Trophoblast cell (in vitro differentiated cells and primary cell): ENCODE measurements at regions not wholly inside any gene's neighbourhood (a gene's known extent, or its start where the extent isn't known, plus 50 kb on each side); places are given as distances from the start of the nearest gene placed in this dataset.

Experiments used
- DNase-seq, 2 donors: peaks; one replicate each; pipeline ENCODE4 v3.0.0-alpha.2; 2016
- H2AFZ ChIP-seq: 2 replicates; pipeline ENCODE4 v1.6.1; 2013; ENCODE audit warnings: low read length, moderate library complexity, mild to moderate bottlenecking; ENCODE audit not compliant: insufficient read depth, poor library complexity
- H2AK5ac ChIP-seq: 2 replicates; pipeline ENCODE4 v1.6.1; 2013; ENCODE audit warnings: mild to moderate bottlenecking, low read length
- H2BK120ac ChIP-seq: 2 replicates; pipeline ENCODE4 v1.6.1; 2013; ENCODE audit warnings: low read length, mild to moderate bottlenecking, moderate library complexity; ENCODE audit not compliant: insufficient read depth, poor library complexity
- H2BK12ac ChIP-seq: 2 replicates; pipeline ENCODE4 v1.6.1; 2013; ENCODE audit warnings: mild to moderate bottlenecking, low read length, moderate library complexity
- H2BK5ac ChIP-seq: 2 replicates; pipeline ENCODE4 v1.6.1; 2013; ENCODE audit warnings: low read length, low read depth, moderate library complexity, mild to moderate bottlenecking; ENCODE audit not compliant: poor library complexity
- H3K14ac ChIP-seq: 2 replicates; pipeline ENCODE4 v1.6.1; 2013; ENCODE audit warnings: mild to moderate bottlenecking, low read length
- H3K18ac ChIP-seq: 2 replicates; pipeline ENCODE4 v1.6.1; 2013; ENCODE audit warnings: mild to moderate bottlenecking, low read length
- H3K23ac ChIP-seq: 2 replicates; pipeline ENCODE4 v1.6.1; 2013; ENCODE audit warnings: low read length
- H3K27ac ChIP-seq: 2 replicates; pipeline ENCODE4 v1.5.1; 2013; ENCODE audit warnings: low read depth, mild to moderate bottlenecking, inconsistent platforms, low read length, moderate library complexity
- H3K27me3 ChIP-seq: 2 replicates; pipeline ENCODE4 v1.6.1; 2013; ENCODE audit warnings: inconsistent platforms, mild to moderate bottlenecking, low read length, moderate library complexity; ENCODE audit not compliant: insufficient read depth
- H3K36me3 ChIP-seq, 2 experiments: 1 replicate in 1 of 2; 2 replicates in 1 of 2; pipeline ENCODE4 v1.6.1; 2013; ENCODE audit warnings: low read length in 2 of 2, mild to moderate bottlenecking in 2 of 2, moderate library complexity in 1 of 2; ENCODE audit not compliant: insufficient read depth in 2 of 2, control insufficient read depth in 1 of 2
- H3K4ac ChIP-seq: 2 replicates; pipeline ENCODE4 v1.6.1; 2013; ENCODE audit warnings: low read depth, mild to moderate bottlenecking, low read length, moderate library complexity
- H3K4me1 ChIP-seq, 2 experiments: 1 replicate in 1 of 2; 2 replicates in 1 of 2; pipeline ENCODE4 v1.6.1; 2013; ENCODE audit warnings: low read length in 2 of 2, mild to moderate bottlenecking in 2 of 2, moderate library complexity in 1 of 2; ENCODE audit not compliant: insufficient read depth in 2 of 2, control insufficient read depth in 1 of 2
- H3K4me2 ChIP-seq: 2 replicates; pipeline ENCODE4 v1.6.1; 2013; ENCODE audit warnings: inconsistent platforms, mild to moderate bottlenecking, low read length, moderate library complexity
- H3K4me3 ChIP-seq: 2 replicates; pipeline ENCODE4 v1.5.1; 2013; ENCODE audit warnings: mild to moderate bottlenecking, low read depth, low read length, inconsistent platforms
- H3K79me1 ChIP-seq: one replicate; pipeline ENCODE4 v1.6.1; 2013; ENCODE audit warnings: low read length
- H3K79me2 ChIP-seq: 2 replicates; pipeline ENCODE4 v1.6.1; 2013; ENCODE audit warnings: low read length, mild to moderate bottlenecking; ENCODE audit not compliant: control insufficient read depth, insufficient read depth, poor library complexity
- H3K9ac ChIP-seq: 2 replicates; pipeline ENCODE4 v1.6.1; 2013; ENCODE audit warnings: mild to moderate bottlenecking, low read length
- H3K9me3 ChIP-seq: 2 replicates; pipeline ENCODE4 v1.6.1; 2013; ENCODE audit warnings: low read depth, mild to moderate bottlenecking, control low read depth, inconsistent platforms, low read length; ENCODE audit not compliant: insufficient read depth
- H4K12ac ChIP-seq: 2 replicates; pipeline ENCODE4 v1.6.1; 2013; ENCODE audit warnings: low read depth, mild to moderate bottlenecking, low read length, moderate library complexity
- H4K8ac ChIP-seq: 2 replicates; pipeline ENCODE4 v1.6.1; 2013; ENCODE audit warnings: low read depth, mild to moderate bottlenecking, low read length, moderate library complexity
- H4K91ac ChIP-seq: one replicate; pipeline ENCODE4 v1.6.1; 2013; ENCODE audit warnings: low read depth, mild to moderate bottlenecking, low read length, moderate library complexity
- WGBS: extraction: QIAGEN DNeasy Blood & Tissue Kit; methylation state at CpG from one replicate; pipeline ENCODE4 v1.1.7; 2013; ENCODE audit warnings: missing lambda C conversion rate; ENCODE audit not compliant: insufficient read length, insufficient coverage; ENCODE audit errors: extremely low coverage; 5-methylcytosine and 5-hydroxymethylcytosine counted together

GRCh38 chr3:191518861-191519260 is 57.9 kb downstream of the PYDC2 start:
- Histone ChIP-seq H3K23ac (no peak overlapping the region), H3K79me1 (no peaks in the 10 kb centered on the region), H3K14ac (no peak overlapping the region), H4K91ac (no peak overlapping the region), H3K18ac (no peak overlapping the region), H3K79me2 (no peaks in the 10 kb centered on the region), H3K4ac (no peak overlapping the region), H3K27me3 (no peaks in the 10 kb centered on the region), H2AFZ (no peak overlapping the region), H4K8ac (no peak overlapping the region), H3K9ac (no peak overlapping the region), H3K4me1 (no peaks in the 10 kb centered on the region), H3K4me3 (no peak overlapping the region), H3K36me3 (no peaks in the 10 kb centered on the region), H2BK12ac (no peak overlapping the region), H3K4me2 (no peak overlapping the region), H3K27ac (no peak overlapping the region), H2BK5ac (no peak overlapping the region), H3K9me3 (no peaks in the 10 kb centered on the region), H2AK5ac (no peak overlapping the region), H2BK120ac (no peak overlapping the region), H4K12ac (no peak overlapping the region)
- no peak for DNase-seq
- no CpG with 5 or more reads among the region's 7 CpGs for WGBS

- no peak overlapping the region for H3K23ac ChIP-seq
- no peak overlapping the region for H3K4me2 ChIP-seq
- no CpG with 5 or more reads among the region's 3 CpGs for WGBS
- no peak overlapping the region for H4K91ac ChIP-seq
- H3K4me3 ChIP-seq: no peak overlapping the region
- H4K8ac ChIP-seq: no peak overlapping the region
- no peaks in the 10 kb centered on the region for H3K36me3 ChIP-seq
- no peak overlapping the region for H4K12ac ChIP-seq
- no peak overlapping the region for H2BK120ac ChIP-seq
- no peak overlapping the region for H2BK12ac ChIP-seq
- H3K27ac ChIP-seq: no peak overlapping the region
- H2BK5ac ChIP-seq: no peak overlapping the region
- no peaks in the 10 kb centered on the region for H3K4me1 ChIP-seq
- H2AFZ ChIP-seq: no peak overlapping the region
- no peaks in the 10 kb centered on the region for H3K9me3 ChIP-seq
- no peak for DNase-seq
- H3K79me1 ChIP-seq: no peaks in the 10 kb centered on the region
- no peak overlapping the region for H3K14ac ChIP-seq
- no peak overlapping the region for H2AK5ac ChIP-seq
- H3K79me2 ChIP-seq: no peaks in the 10 kb centered on the region
- no peaks in the 10 kb centered on the region for H3K27me3 ChIP-seq
- no peak overlapping the region for H3K4ac ChIP-seq
- no peak overlapping the region for H3K9ac ChIP-seq
- H3K18ac ChIP-seq: no peak overlapping the region
These were observed 60.1 kb downstream of the PYDC2 start for GRCh38 chr3:191521055-191521454.

GRCh38 chr3:191523148-191523547 is 62.2 kb downstream of the PYDC2 start:
- DNase-seq: no peak
- H2BK12ac ChIP-seq: no peak overlapping the region
- no peak overlapping the region for H2AFZ ChIP-seq
- no peak overlapping the region for H3K23ac ChIP-seq
- H3K18ac ChIP-seq: no peak overlapping the region
- no peaks in the 10 kb centered on the region for H3K9me3 ChIP-seq
- no peaks in the 10 kb centered on the region for H3K36me3 ChIP-seq
- no peak overlapping the region for H3K4me2 ChIP-seq
- H4K91ac ChIP-seq: no peak overlapping the region
- H4K8ac ChIP-seq: no peak overlapping the region
- H3K14ac ChIP-seq: no peak overlapping the region
- no CpG with 5 or more reads among the region's 8 CpGs for WGBS
- no peaks in the 10 kb centered on the region for H3K79me2 ChIP-seq
- H2BK5ac ChIP-seq: no peak overlapping the region
- no peak overlapping the region for H3K4ac ChIP-seq
- H3K27me3 ChIP-seq: no peaks in the 10 kb centered on the region
- no peak overlapping the region for H3K27ac ChIP-seq
- no peak overlapping the region for H3K4me3 ChIP-seq
- H2AK5ac ChIP-seq: no peak overlapping the region
- no peak overlapping the region for H3K9ac ChIP-seq
- no peaks in the 10 kb centered on the region for H3K79me1 ChIP-seq
- no peaks in the 10 kb centered on the region for H3K4me1 ChIP-seq
- H4K12ac ChIP-seq: no peak overlapping the region
- H2BK120ac ChIP-seq: no peak overlapping the region

- no peak overlapping the region for H2AFZ ChIP-seq
- no peak overlapping the region for H3K27ac ChIP-seq
- no peak overlapping the region for H3K4me3 ChIP-seq
- H3K79me2 ChIP-seq: no peaks in the 10 kb centered on the region
- H3K23ac ChIP-seq: no peak overlapping the region
- H3K36me3 ChIP-seq: no peaks in the 10 kb centered on the region
- H4K8ac ChIP-seq: no peak overlapping the region
- H3K18ac ChIP-seq: no peak overlapping the region
- H4K12ac ChIP-seq: no peak overlapping the region
- H3K27me3 ChIP-seq: no peaks in the 10 kb centered on the region
- H3K9me3 ChIP-seq: no peaks in the 10 kb centered on the region
- no peak overlapping the region for H2BK120ac ChIP-seq
- WGBS: no CpG with 5 or more reads among the region's 1 CpG
- H3K4me1 ChIP-seq: no peaks in the 10 kb centered on the region
- no peak overlapping the region for H3K4ac ChIP-seq
- H2BK5ac ChIP-seq: no peak overlapping the region
- no peak overlapping the region for H2BK12ac ChIP-seq
- no peak overlapping the region for H4K91ac ChIP-seq
- no peak for DNase-seq
- no peak overlapping the region for H3K14ac ChIP-seq
- H2AK5ac ChIP-seq: no peak overlapping the region
- no peak overlapping the region for H3K4me2 ChIP-seq
- no peaks in the 10 kb centered on the region for H3K79me1 ChIP-seq
- H3K9ac ChIP-seq: no peak overlapping the region
These were observed 67.6 kb downstream of the PYDC2 start for GRCh38 chr3:191528589-191528988.
